ENCODE measurements at regions not wholly inside any gene's neighbourhood (a gene's known extent, or its start where the extent isn't known, plus 50 kb on each side); places are given as distances from the start of the nearest gene placed in this dataset.

DNA sequence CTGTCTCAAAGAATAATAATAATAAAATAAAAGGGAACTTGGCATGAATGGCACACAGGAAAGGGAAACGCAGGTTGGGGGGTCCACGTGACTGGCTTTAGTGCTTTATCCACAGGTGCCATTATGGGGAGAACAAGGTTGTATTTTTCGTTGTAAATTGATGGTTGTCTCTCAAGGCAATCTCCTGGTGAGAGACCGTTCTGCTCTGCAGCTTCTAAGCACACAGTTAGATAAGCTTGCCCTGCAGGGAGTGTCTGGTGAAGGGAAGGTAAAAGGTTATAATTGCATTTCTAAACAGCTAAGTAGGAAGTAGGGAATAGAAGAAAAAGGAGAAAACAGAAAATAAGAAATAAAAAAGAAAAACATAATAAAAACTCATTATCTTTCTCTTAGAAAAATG, 69.1 kb upstream of the CPSF6 start:
- no peak overlapping the region; a peak in 1 of 7 replicates for H3K27ac Mint-ChIP-seq
- H2AFZ ChIP-seq (ENCODE audit: low read length) = no peak overlapping the region
- no peak overlapping the region for H3K4ac ChIP-seq (ENCODE audit: low read depth, low read length)

More for the DNA sequence above, 69.1 kb upstream of the CPSF6 start:
- Histone ChIP-seq H2AK5ac (ENCODE audit: insufficient read length, low read length) (no peak overlapping the region), H3K23me2 (ENCODE audit: insufficient read length, low read depth, low read length, poor library complexity, severe bottlenecking) (no peaks in the 10 kb centered on the region), H4K20me1 (ENCODE audit: control insufficient read depth, insufficient read depth, insufficient read length) (no peaks in the 10 kb centered on the region), H3K4me2 (ENCODE audit: insufficient read depth, insufficient read length, low read length) (no peak overlapping the region), H4K91ac (ENCODE audit: insufficient read length, low read depth, low read length) (no peak overlapping the region), H3K56ac (ENCODE audit: insufficient read length, low read depth, low read length) (no peak overlapping the region), H4K5ac (ENCODE audit: insufficient read length, low read depth, low read length) (no peak overlapping the region), H3K9ac (ENCODE audit: extremely low read depth, insufficient read length, low read length) (no peak overlapping the region), H2BK12ac (ENCODE audit: insufficient read length, low read depth, low read length) (no peak overlapping the region), H3K9me3 (ENCODE audit: control insufficient read depth, low read depth, low read length) (no peaks in the 10 kb centered on the region), H3K27me3 (ENCODE audit: insufficient read depth, low read length) (no peaks in the 10 kb centered on the region), H3K27ac (ENCODE audit: insufficient read length, low read depth, low read length) (no peak overlapping the region), H3T11ph (ENCODE audit: low read length) (no peak overlapping the region), H2BK5ac (ENCODE audit: insufficient read length, low read length) (no peak overlapping the region), H3K14ac (ENCODE audit: insufficient read depth, low read length) (no peak overlapping the region), H3K4me1 (ENCODE audit: insufficient read depth, low read length) (peaks cover 11% of the 10 kb centered on the region; the same call in 1 of the 2 replicates), H2BK120ac (ENCODE audit: low read depth, low read length, poor library complexity, severe bottlenecking) (no peak overlapping the region), H3K79me1 (ENCODE audit: insufficient read depth, low read depth, low read length, poor library complexity, severe bottlenecking) (no peaks in the 10 kb centered on the region), H2BK20ac (ENCODE audit: low read depth, low read length, poor library complexity, severe bottlenecking) (no peak overlapping the region), H4K8ac (replicated peaks; ENCODE audit: insufficient read length, low read depth, low read length) (no peak overlapping the region), H3K79me2 (ENCODE audit: insufficient read depth, low read length) (no peaks in the 10 kb centered on the region), H3K23ac (ENCODE audit: insufficient read length, low read depth, low read length) (no peak overlapping the region), H2BK15ac (ENCODE audit: low read depth, low read length) (no peak overlapping the region), H3K18ac (ENCODE audit: insufficient read length, low read depth, low read length) (no peak overlapping the region)
- Mint-ChIP-seq H3K9me3 (peaks cover 3 to 4% of the 10 kb centered on the region in 2 experiments; a peak in 2 of 5 replicates), H3K4me1 (peaks cover 38 to 45% of the 10 kb centered on the region in 2 experiments), H3K4me3 (no peak overlapping the region; a peak in 1 of 5 replicates), H3K27me3 (ENCODE audit: low read depth) (no peaks in the 10 kb centered on the region), H3K36me3 (ENCODE audit: insufficient read depth in 1 of 3, low read depth in 3 of 3) (peaks cover 0 to 5% (median 4%) of the 10 kb centered on the region in 3 experiments; a peak in 2 of 7 replicates)
- no CpG with 5 or more reads among the region's 4 CpGs for WGBS (ENCODE audit: extremely low coverage, insufficient read length, low lambda C conversion rate)
- no peak for DNase-seq
- TF ChIP-seq, protein P1, sequence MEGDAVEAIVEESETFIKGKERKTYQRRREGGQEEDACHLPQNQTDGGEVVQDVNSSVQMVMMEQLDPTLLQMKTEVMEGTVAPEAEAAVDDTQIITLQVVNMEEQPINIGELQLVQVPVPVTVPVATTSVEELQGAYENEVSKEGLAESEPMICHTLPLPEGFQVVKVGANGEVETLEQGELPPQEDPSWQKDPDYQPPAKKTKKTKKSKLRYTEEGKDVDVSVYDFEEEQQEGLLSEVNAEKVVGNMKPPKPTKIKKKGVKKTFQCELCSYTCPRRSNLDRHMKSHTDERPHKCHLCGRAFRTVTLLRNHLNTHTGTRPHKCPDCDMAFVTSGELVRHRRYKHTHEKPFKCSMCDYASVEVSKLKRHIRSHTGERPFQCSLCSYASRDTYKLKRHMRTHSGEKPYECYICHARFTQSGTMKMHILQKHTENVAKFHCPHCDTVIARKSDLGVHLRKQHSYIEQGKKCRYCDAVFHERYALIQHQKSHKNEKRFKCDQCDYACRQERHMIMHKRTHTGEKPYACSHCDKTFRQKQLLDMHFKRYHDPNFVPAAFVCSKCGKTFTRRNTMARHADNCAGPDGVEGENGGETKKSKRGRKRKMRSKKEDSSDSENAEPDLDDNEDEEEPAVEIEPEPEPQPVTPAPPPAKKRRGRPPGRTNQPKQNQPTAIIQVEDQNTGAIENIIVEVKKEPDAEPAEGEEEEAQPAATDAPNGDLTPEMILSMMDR (conservative IDR thresholded peaks at IDR 0.05) = no peak
